HG02852 (cell line): ENCODE measurements at regions not wholly inside any gene's neighbourhood (a gene's known extent, or its start where the extent isn't known, plus 50 kb on each side); places are given as distances from the start of the nearest gene placed in this dataset.
"Not testable (repeated sequence)": the region's sequence is repeated elsewhere in the genome, so short reads cannot be mapped to it uniquely, and the experiment has no call there.

Experiments used
- ATAC-seq: cut with Tn5 transposase; IDR thresholded peaks from one replicate; pipeline ENCODE4 v1.9.1; 2021; ENCODE audit warnings: mild to moderate bottlenecking, moderate library complexity; ENCODE audit not compliant: unreplicated experiment

DNA sequence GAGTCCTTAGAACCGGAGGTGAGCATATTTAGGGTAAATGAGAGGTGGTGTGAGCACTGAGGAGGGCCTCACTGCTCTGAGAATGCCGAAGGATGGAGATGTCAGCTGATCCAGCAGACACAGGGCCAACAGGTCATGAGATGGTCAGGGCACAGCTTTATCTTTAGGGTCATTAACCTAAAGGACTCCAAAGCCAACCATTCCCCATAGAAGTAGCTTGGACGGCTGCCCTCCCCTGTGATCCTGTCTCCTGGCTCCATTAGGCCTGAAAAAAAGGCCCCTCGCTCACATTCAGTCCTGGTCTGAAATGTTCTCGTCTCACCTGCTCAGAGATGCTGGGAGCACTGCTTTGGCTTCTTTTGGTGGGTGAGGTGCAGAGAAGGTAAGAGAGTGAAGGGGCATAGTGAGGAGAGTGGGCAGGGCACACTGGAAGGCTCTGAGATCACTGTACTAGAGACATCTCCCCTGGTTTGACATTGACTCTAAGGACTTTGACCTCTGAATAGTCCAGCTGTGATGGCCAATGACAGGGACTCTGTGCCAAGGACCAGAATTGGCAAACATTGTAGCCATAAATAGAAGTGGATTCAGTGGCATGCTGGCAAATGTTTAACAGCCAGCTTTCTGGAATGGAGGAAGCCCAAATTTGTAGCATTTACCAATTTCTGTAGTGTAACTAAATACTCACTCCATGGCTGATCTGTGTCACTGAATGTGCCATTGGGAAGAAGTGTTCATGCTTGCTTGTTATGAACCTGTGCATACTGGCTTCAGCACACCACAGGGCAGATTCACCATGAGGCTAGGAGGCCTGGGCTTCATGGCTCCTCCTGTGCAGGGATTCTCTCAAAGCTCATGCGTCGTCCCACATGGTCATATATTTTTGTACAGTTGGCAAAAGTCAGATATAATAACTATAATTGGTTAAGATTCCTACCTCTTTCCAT, 76.2 kb upstream of the MRPS22 start:
- ATAC-seq = no peak

DNA sequence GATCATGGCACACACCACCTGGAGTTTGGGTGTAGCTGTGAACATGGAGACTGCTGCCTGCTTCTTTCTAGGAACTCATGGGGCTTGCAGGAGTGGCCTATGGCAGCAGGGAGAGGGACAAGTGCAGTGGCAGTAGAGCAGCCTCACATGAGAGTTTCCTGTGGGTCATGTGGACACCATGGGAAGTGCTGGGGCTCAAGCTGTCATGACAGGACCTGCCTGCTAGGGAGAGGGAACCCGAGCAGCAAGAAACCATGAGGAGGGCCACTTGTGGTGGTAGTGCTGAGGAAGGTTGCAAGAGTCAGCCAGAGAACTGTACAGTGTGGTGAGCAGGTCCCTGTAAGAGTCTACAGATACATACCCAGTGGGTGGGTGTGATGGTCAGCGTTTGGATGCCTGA, 73.8 kb upstream of the MRPS22 start:
- ATAC-seq = no peak

DNA sequence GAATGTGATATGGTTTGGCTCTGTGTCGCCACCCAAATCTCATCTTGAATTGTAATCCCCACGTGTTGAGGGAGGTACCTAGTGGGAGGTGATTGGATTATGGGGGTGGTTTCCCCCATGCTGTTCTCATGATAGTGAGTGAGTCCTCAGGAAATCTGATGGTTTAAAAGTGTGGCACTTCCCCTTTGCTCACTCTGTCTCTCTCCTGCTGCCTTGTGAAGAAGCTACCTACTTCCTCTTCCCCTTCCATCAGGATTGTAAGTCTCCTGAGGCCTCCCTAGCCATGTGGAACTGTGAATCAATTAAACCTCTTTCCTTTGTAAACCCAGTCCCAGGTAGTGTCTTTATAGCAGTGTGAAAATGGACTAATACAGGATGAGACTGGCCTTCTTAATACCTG, 73.2 kb upstream of the MRPS22 start:
- not testable (repeated sequence) for ATAC-seq

DNA sequence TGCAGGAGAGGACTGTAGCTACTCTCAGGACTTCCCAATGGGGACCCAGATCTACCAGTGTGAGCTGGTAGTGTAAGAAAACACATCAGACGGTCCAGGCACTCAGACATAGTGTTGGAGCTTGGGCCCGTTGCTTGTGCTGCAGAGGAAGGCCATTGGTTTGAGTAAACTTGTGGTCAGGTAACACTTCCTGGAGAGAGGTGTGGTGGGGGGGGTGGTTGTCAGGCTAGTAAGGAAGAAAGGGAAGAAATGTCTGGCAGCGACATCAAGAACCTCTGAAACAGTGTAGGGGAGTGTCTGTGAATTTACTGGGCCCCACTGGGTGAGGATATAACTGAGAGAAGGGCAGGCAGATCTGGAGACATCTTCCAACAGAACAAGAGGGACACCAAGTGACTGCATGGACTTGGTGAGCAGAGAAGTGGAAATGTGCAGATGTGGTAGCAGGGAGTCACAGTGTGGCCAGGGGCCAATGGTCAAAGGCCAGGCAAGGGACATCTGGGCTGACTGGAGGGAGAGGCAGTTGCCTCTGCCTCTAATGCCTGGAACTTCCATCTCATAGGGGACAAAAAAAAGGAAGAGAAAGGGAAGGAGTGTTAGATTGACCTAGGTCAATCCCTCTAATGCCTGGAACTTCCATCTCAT, 63.7 kb upstream of the MRPS22 start:
- ATAC-seq = no peak

DNA sequence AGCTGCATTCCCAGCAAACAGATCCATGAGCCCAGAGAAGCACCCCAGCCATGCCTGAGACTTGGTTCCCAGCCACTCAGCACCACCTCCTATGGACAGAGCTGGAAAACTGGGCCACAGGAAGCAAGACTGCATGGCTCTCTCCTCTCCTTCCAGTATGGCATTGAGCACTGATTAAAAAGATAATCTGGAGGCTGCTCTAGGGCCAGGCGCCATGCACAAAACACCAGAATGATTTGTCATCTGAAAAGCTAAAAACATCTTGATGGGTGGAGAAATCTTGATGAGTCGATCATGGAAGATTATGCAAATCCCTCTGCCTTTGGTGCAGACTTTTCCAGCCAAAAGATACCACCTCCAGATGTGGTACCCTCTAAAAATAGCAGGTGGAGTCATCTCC, 62.7 kb upstream of the MRPS22 start:
- ATAC-seq = no peak

DNA sequence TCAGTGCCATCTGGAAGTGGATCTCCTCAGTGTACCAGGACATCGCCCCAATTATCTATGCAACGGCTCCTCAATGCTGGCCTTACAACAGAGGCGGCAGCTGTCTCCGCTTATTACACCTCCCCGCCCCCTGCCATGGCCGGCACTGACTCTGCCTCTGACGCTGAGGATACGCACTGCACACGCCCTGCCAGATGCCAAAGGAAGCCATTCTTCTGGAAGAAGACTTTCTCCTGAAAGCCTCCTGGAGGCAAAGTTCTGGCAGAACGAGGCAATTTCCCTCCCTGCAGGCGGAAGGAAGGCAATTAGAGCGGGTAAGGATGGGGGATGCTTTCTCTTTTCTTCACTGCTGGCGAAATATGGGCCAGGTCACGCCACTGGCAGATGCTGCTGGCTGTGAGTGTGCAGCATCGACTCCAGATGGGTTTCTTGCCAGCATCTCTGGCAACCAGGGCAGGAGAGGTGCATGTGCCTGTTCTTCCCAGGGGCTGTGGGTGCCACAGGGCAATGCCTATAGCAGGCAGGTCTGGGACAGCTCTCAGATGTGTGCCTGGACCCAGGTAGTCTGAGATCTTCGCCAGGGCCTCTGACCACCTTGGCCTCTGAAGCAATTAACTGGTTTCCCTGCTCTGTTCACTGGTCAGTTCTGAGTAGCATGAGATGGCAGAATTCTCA, 62.2 kb upstream of the MRPS22 start:
- ATAC-seq = no peak

DNA sequence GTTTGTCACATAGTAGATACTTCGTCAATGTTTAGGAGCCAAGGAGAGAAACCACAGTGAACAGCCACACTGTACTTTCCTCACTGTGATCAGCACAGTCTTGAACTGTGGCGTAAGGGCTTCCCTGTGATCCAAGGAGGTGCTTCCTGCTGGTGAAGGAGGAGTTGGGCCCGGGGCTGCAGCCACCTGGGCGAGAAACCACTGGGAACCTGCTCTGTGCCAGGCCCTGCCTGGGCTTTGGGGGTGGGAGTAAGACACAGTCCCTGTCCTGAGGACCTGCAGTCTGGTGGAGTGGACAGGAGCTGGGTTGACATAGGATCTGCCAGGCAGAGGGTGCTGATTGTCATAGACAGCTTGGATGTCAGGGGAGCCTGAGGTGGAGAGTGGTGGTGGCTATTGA, 60.5 kb upstream of the MRPS22 start:
- no peak for ATAC-seq

DNA sequence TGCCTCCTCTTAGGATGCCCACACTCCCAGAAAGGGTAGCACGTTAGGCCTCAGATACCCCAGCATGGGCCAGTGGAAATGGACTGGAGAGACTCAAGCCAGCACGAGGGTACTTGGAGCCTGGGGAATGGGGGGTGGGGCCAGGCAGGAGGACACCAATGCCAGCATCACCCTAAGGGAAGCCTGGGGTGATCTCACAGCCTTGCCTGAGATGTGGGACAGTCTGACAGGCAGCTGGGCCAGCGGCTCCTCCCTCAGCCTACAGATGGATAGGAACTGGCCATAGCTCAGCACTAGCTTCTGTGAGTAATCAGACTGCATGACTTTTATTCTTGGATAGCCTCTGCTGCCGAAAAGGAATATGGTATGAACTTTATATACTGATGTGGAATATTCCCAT, 59.6 kb upstream of the MRPS22 start:
- ATAC-seq = no peak

DNA sequence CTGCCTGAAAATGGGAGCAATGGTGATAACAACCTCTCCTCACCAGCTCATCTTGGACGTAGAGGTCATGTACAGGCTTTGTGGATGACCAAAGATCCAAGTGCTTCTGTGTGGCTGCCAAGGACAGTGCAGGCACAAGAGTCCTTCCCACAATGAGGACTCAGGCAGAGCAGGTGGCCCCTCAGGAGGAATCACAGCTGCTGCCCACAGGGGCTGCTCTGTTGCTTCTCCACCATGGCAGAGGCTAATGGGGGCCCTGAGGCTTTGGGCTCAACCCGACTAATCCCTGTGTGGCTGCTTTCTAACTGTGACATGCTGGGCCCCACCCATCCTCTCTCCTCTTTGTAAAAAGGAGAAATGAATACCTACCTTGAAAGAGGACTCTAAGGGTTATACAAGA, 58.1 kb upstream of the MRPS22 start:
- ATAC-seq = no peak

DNA sequence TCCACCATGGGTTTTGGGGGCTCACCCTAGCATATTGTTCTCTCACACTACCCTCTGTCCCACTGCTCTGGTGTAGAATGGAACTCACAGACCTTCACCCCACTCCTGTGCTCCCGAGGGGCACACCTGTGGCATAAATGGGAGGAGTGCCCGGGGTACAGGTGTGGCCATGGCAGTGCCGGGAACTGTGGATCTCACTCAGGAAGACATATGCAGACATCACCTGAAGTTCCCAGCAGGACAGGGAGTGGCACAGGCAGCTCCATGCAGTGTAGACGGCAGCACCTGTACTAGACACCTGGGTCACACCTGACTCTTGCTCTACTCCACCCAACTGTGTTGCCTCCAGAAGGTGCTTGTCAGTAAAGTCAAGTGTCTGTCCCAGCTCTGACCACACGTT, 57.6 kb upstream of the MRPS22 start:
- ATAC-seq = no peak

DNA sequence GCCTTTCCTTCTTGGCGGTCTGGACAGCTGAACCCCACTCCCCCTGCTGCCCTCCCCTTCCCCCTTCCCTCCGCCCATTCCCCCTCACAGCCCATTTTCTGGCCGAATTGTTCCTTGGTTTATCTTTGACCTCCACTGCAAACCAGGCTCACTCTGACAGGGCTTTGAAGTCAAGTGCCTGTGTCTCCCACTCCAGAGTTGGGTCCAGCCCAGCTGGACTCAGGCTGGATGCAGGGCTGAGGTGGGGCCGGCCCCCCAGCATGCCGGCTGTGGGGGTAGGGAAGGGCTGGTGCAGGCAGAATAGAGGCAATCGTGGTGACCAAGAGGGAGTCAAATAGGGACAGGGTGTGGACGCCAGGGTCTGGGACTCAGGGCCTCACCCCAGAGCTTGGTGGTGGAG, 57.0 kb upstream of the MRPS22 start:
- no peak for ATAC-seq

DNA sequence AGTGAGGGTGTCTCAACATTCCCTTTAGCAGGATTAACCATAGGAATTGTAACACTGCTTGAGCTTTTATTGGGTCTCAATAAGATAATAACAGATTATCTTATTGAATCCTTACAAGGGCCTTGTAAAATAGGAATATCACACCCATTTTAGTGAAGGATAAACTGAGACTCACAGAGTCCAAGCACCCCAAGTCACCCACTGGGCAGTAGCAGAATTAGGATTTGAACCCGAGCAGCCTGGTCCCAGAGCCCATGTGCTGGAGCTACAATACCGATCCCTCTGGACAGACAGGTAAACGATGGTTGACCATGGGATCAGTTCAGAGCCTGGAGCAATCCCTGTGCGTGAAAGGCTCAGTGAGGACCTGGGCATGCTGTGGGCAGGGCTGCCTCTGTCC, 56.3 kb upstream of the MRPS22 start:
- no peak for ATAC-seq

DNA sequence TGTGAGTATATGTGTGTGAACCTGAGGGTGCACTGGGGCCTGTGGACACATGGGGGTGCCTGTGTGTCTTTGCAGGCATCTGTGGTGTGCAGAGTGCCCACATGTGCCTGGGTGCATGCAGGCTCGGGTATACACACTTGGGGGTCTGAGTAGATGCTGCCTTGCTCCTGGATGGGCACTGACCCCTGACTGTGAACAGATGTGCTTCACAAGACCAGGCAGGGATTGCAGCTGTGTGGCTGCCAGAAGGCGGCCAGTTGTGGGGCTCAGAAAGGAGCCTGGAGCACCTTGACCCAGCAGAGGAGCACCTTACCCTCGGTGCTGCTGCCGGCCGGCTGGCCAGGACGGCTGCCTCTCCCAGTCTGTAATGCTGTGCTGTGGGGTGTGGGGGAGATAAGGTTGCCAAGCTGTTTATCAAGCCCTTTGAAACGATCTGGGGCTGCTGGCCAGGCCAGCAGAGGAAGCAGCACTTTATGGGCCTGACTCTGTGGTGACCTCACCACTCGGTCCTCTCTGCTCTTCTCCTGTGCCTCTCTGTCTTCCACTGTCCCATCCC, 55.5 kb upstream of the MRPS22 start:
- no peak for ATAC-seq

DNA sequence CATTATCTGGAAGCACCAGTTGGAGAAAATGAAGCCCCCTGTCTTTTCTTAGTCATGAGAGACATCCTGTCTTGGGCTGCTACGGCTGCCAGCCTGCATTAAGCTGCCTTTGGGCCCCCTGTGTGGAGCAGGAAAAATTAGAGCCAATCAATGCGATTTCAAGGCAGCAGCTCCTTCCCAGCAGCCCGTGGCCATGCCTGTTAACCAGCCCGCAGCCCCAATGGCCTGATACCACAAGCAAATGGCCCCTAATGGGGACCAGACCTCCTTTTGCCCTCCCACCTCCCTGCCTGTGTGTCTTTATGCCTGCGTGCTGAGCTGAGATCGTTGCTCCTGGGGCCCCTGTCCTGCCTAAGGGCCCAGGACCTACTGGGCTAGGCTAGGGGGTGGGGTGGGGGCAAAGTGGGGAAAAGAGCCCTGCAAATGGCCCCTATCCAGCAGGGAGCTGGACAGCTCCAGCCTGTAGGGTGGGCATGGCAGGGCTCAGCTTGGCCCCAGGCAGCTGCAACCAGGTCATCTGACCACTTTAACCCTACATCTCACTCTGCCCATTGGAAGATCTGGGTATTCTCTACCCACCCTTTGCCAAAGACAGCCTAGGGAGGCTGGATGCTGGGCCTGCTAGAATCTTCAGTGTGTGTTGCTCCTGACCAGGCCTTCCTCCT, 53.8 kb upstream of the MRPS22 start:
- no peak for ATAC-seq

DNA sequence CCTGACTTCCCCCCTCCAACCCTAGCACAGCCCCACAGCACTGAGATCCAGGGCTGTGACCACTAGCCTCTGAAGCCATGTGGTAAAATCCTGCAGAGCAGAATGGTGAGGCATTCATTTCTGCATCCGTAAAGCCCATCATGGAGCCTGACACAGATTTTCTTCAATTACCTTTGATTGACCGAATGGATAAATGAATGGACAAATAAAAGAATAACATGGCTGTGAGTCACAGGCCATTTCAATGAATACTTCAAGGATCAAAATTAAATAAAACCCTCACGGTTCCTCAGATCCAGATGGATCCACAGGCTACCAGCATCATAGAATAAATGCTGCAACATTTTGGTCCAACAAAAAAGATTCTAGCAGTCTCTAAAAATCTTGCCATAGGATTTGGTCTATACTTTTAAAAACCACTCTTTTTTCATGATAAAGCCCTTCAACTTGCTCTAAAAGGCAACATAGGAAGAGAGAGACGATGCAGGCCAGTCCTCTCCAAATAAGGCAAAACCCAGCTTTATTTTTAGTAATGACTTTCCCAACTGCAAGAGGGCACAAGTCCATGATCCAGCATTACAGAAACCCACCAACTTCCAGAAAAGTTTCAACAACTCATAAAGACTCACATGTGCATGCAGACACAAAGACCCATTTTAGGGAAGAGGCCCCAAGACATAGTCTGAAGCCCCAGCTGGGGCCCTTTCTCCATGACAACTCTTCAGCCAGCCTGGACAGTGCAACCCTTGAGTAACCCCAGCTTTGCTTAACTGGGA, 52.4 kb upstream of the MRPS22 start:
- ATAC-seq = no peak

DNA sequence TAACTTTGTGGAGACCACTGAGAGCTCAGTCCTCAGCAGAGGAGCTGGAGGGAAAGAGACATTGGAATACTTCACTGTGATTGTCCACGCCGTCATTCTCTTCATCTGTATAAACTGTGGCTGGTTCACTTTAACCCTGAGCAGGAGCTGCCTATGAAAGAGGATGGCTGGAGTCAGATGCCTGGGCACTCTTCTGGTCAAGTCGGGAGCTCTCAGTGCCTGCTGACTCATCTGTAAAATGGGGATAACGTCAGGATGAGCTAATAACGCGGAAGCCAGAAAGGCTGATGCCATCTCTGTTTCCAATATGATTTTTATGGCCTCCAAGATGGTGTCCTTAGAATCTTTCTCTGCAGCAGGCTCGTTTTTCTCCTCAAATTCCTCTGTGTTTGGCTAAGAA, 51.6 kb upstream of the MRPS22 start:
- ATAC-seq = no peak

DNA sequence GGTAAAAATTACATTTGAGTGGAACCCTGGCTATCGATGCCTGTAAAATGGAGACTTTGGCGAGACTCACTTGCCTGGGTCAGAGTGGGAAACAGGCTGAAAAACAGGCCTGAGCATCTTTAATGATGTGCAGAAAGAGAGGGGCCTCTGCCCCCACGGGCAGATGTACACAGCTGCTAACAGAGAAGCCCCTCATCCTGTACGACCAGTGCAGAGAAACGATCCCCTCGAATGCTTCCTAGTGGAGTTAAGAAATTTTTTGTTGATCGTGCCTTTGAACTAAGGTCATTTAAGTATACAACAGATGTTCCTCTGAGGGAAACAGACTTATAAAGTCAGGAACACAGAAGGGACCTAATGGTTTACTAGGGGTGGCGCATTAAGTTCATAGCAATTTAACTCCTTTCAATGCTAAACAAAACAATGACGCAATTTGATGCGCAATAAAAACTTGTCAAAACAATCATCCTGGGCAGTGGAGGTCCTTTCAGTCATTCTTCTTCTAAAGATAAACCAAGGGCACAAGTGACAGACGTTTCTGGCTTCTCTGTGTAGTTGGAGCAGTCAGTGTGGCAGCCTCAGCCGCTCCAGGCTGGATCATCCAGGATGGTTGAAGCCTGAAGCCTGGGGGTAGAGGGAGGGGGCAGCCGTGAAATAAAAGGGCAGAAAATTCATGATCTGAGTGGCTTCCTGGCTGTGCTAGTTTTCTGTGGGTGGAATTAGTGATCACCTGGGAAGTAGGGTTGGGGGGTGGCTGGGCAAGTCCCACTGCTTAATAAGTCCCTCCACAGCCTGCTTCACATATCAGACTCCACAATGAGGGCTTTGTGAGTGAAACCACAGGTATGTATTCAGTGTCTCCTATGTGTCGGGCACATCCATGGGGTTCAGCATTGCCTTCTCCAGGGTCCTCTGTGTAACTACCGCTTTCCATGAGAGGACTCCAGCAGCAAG, 50.8 kb upstream of the MRPS22 start:
- no peak for ATAC-seq

DNA sequence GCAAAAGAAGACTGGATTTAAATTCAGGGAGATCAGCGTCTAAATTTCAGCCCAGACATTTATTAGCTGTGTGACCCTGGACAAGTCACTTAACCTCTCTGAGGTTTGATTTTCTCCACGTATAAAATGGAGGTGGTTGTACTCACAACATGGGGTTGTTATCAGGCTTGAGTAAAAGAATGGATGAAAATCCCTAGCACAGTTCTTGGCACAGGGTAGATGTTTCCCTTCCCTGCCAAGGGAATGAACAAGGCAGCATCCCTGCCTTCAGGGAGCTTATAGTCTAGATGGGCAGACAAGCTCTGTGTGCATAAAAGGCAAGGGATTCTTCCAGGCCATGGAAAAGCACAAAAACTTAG, 50.2 kb upstream of the MRPS22 start:
- ATAC-seq = no peak
